ENCODE measurements at regions not wholly inside any gene's neighbourhood (a gene's known extent, or its start where the extent isn't known, plus 50 kb on each side); places are given as distances from the start of the nearest gene placed in this dataset.

- DNase-seq, result no peak
- TF ChIP-seq, protein P1, sequence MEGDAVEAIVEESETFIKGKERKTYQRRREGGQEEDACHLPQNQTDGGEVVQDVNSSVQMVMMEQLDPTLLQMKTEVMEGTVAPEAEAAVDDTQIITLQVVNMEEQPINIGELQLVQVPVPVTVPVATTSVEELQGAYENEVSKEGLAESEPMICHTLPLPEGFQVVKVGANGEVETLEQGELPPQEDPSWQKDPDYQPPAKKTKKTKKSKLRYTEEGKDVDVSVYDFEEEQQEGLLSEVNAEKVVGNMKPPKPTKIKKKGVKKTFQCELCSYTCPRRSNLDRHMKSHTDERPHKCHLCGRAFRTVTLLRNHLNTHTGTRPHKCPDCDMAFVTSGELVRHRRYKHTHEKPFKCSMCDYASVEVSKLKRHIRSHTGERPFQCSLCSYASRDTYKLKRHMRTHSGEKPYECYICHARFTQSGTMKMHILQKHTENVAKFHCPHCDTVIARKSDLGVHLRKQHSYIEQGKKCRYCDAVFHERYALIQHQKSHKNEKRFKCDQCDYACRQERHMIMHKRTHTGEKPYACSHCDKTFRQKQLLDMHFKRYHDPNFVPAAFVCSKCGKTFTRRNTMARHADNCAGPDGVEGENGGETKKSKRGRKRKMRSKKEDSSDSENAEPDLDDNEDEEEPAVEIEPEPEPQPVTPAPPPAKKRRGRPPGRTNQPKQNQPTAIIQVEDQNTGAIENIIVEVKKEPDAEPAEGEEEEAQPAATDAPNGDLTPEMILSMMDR (IDR thresholded peaks at IDR 0.05), result no peak
- no peaks in the 10 kb centered on the region for H3K36me3 ChIP-seq
- H3K4me3 ChIP-seq, result no peak overlapping the region
- H3K4me1 ChIP-seq, result peaks cover 3 to 12% of the 10 kb centered on the region in 2 donors
- H3K9me3 ChIP-seq, result no peaks in the 10 kb centered on the region
- no peak overlapping the region for H3K27ac ChIP-seq
- no peak for ATAC-seq
- no peaks in the 10 kb centered on the region for H3K27me3 ChIP-seq
- intact Hi-C loops (cut with DNase I), result no loop called here
Observed at GRCh38 chr11:128232588-128232987, 354.8 kb downstream of the ETS1 start.

DNA sequence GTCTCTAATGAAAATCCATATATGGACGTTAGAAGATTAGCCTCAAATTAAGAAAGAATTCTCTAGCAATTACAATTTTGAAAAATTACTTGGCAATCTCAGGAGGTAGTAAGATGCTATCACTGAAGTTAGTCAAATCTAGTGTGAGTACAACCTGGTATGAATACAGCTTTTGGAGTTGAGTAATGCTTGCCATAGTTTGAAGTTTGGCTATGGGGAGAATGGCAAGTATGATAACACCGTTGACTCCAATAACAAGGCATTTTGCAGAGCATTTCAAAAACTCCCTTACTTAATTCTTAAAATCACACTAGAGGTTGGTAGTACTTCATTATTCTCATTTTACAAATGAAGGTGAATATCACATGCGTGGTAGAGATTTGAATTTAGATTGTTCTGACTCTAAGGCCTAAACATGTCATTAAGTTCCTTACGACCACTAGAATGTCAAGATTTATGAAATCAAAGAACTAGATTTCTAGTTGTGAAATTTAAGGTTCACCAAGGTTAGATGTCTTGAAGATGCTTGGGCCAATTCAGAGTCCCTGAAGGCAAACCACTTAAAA is 355.4 kb downstream of the ETS1 start:
- DNase-seq (no peak), ATAC-seq (no peak)
- no peaks in the 10 kb centered on the region for H3K9me3 ChIP-seq
- no peaks in the 10 kb centered on the region for H3K36me3 ChIP-seq
- TF ChIP-seq, protein P1 (IDR thresholded peaks at IDR 0.05), result no peak
- peaks cover 3 to 12% of the 10 kb centered on the region in 2 donors for H3K4me1 ChIP-seq
- no peak overlapping the region for H3K27ac ChIP-seq
- no peak overlapping the region for H3K4me3 ChIP-seq
- H3K27me3 ChIP-seq, result no peaks in the 10 kb centered on the region
- intact Hi-C loops (cut with DNase I), result no loop called here

- ATAC-seq (no peak), DNase-seq (no peak)
- H3K9me3 ChIP-seq, result no peaks in the 10 kb centered on the region
- H3K36me3 ChIP-seq, result no peaks in the 10 kb centered on the region
- TF ChIP-seq, protein P1 (IDR thresholded peaks at IDR 0.05), result no peak
- no peaks in the 10 kb centered on the region for H3K27me3 ChIP-seq
- H3K4me3 ChIP-seq, result no peak overlapping the region
- no peak overlapping the region for H3K27ac ChIP-seq
- intact Hi-C loops (cut with DNase I), result no loop called here
- no peaks in the 10 kb centered on the region for H3K4me1 ChIP-seq
Observed at GRCh38 chr11:128227466-128227865, 359.9 kb downstream of the ETS1 start.

DNA sequence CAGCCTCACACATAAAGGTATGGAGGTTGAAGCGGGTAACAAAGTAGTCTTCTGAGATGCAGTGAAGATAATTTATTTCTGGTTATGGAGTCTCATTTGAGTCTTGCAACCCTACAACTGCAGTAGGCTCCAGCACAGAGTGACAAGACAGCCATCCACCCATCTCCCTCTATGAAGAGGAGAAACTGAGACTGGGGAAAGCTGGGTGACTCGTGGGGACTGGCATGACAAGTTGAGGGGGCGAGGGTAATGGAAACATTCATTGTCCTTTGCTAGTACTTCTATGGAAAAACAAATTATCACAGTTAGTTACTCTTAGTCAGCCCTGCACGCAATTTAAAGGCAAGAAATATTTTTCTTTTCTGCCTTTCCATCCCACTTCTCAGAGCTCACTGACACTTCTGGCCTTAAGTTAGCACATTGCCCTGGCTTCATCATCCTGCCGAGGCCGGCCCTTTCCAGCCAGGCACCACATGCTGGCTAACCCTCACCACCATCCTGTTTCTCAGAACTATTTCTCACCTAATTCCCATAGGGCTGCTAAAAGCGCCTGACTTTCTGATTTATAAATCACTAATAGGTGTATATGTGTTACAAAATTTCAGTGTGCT is 361.1 kb downstream of the ETS1 start:
- Histone ChIP-seq H3K9me3 (no peaks in the 10 kb centered on the region), H3K27me3 (no peaks in the 10 kb centered on the region), H3K36me3 (no peaks in the 10 kb centered on the region), H3K27ac (no peak overlapping the region), H3K4me3 (no peak overlapping the region), H3K4me1 (no peaks in the 10 kb centered on the region)
- no peak for DNase-seq
- no peak for ATAC-seq
- intact Hi-C loops (cut with DNase I), result no loop called here
- TF ChIP-seq, protein P1 (IDR thresholded peaks at IDR 0.05), result no peak

DNA sequence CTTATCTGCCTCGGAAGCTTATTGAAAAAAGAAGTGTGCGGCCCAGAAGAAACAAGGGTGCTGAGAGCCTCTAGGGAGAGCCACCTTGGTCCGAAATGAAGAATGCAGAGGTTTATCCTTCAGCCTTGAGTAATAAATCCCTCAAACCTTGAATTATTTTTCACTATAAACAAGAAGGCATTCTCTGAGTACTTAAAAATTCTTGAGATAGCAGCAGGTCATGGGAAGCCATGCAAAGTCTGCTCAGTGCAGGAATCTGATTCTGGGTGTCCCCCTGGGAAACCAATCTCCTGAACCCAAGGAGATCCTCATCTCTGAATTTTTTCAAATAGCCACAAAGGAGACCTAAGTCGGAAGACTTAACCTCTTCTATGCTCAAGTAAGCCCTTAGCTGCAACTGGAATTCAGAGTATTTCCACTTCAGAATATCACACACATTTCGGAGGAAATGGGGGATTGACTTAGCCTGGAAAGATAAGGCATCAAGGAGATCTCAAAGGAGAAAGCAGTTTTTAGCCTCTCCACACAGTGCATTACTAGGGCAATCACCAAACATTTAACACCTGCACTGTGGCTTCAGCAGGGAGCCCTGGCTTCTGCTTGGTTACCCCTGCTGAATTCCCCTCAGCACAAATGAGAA is 365.0 kb downstream of the ETS1 start:
- H3K9me3 ChIP-seq, result no peaks in the 10 kb centered on the region
- peak; percentile 67 for ATAC-seq

More for the DNA sequence above, 365.0 kb downstream of the ETS1 start:
- no peaks in the 10 kb centered on the region for H3K36me3 ChIP-seq
- intact Hi-C loops (cut with DNase I), result no loop called here
- TF ChIP-seq, protein P1 (IDR thresholded peaks at IDR 0.05), result no peak
- DNase-seq, result no peak
- no peaks in the 10 kb centered on the region for H3K4me1 ChIP-seq
- H3K27me3 ChIP-seq, result no peaks in the 10 kb centered on the region
- no peak overlapping the region for H3K27ac ChIP-seq
- H3K4me3 ChIP-seq, result no peak overlapping the region
